Nephron progenitor cell (in vitro differentiated cells): ENCODE measurements at regions not wholly inside any gene's neighbourhood (a gene's known extent, or its start where the extent isn't known, plus 50 kb on each side); places are given as distances from the start of the nearest gene placed in this dataset.

Experiments used
- DNase-seq: peaks from one replicate; pipeline ENCODE4 v3.0.0; 2021
- H3K27ac Mint-ChIP-seq: 2 replicates; pipeline ENCODE4 v1.8.0; 2021; ENCODE audit warnings: mild to moderate bottlenecking, moderate library complexity, mixed read lengths
- H3K27me3 Mint-ChIP-seq: 2 replicates; pipeline ENCODE4 v1.8.0; 2021; ENCODE audit warnings: mild to moderate bottlenecking, low read depth, mixed read lengths; ENCODE audit not compliant: poor library complexity
- H3K36me3 Mint-ChIP-seq: 2 replicates; pipeline ENCODE4 v1.8.0; 2021; ENCODE audit warnings: low read depth, mixed read lengths
- H3K4me1 Mint-ChIP-seq: 2 replicates; pipeline ENCODE4 v1.8.0; 2021; ENCODE audit warnings: mixed read lengths
- H3K4me3 Mint-ChIP-seq: 2 replicates; pipeline ENCODE4 v1.8.0; 2021; ENCODE audit warnings: mild to moderate bottlenecking, moderate library complexity, mixed read lengths
- H3K9me3 Mint-ChIP-seq: 2 replicates; pipeline ENCODE4 v1.8.0; 2021; ENCODE audit warnings: mild to moderate bottlenecking, moderate library complexity, mixed read lengths
- CTCF ChIP-seq: fragments of 200-600 bp; sonication (generic); IDR thresholded peaks from 2 replicates; pipeline ENCODE4 v1.5.0; 2021; ENCODE audit warnings: antibody characterized with exemption

DNA sequence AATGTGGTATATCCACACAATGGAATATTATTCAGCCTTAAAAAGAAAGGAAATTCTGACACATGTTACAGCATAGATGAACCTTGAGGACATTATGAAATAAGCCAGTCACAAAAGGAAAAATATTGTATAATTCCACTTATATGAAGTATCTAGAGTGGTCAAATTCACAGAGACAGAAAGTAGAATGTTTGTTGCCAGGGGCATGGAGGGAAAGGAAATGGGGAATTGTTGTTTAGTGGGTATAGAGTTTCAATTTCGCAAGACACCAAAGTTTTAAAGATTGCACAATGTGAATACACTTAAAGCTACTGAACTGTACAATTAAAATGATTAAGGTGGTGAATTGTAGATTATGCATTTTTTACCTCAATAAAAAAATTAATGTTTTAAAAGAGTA lies 92.9 kb downstream of the TXNL1 start:
- H3K4me3 Mint-ChIP-seq: no peak overlapping the region
- DNase-seq: no peak
- TF ChIP-seq CTCF: no peak
- H3K27ac Mint-ChIP-seq: no peak overlapping the region
- H3K4me1 Mint-ChIP-seq: no peaks in the 10 kb centered on the region
- H3K36me3 Mint-ChIP-seq: no peaks in the 10 kb centered on the region
- peaks cover 5% of the 10 kb centered on the region for H3K27me3 Mint-ChIP-seq
- peaks cover 4% of the 10 kb centered on the region for H3K9me3 Mint-ChIP-seq

DNA sequence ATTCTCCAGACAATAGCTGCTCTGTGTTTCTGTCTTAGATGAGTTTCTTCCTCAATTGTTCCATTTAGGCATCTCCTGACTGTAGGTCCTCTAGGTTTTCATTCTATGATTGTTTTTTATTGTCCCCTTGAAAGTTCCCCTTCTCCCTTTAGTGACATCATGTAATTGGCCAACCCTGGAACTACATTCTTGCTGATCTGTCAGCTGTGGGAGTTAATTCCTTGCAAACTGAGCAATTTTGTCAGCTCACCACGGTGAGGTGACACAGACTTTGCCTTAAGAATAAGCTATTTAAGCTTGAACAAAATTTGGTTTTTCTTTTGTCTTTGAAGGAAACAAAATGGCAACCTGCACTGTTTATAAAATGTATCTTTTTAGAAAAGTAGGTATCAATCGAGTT lies 95.9 kb downstream of the TXNL1 start:
- no peaks in the 10 kb centered on the region for H3K36me3 Mint-ChIP-seq

GRCh38 chr18:56541793-56542192 lies 96.6 kb downstream of the TXNL1 start:
- H3K36me3 Mint-ChIP-seq: no peaks in the 10 kb centered on the region

More for the DNA sequence above, 95.9 kb downstream of the TXNL1 start:
- Mint-ChIP-seq H3K9me3 (peaks cover 4% of the 10 kb centered on the region), H3K27ac (no peak overlapping the region), H3K27me3 (peaks cover 14% of the 10 kb centered on the region), H3K4me3 (no peak overlapping the region), H3K4me1 (no peaks in the 10 kb centered on the region)
- DNase-seq: no peak
- TF ChIP-seq CTCF: no peak

GRCh38 chr18:56541340-56541739 lies 97.1 kb downstream of the TXNL1 start:
- Mint-ChIP-seq H3K4me1 (no peaks in the 10 kb centered on the region), H3K27me3 (peaks cover 15% of the 10 kb centered on the region), H3K4me3 (no peak overlapping the region), H3K9me3 (peaks cover 4% of the 10 kb centered on the region), H3K36me3 (no peaks in the 10 kb centered on the region), H3K27ac (no peak overlapping the region)
- TF ChIP-seq CTCF: no peak
- DNase-seq: no peak

More at GRCh38 chr18:56541793-56542192, 96.6 kb downstream of the TXNL1 start:
- no peak for DNase-seq
- Mint-ChIP-seq H3K4me3 (no peak overlapping the region), H3K9me3 (peaks cover 4% of the 10 kb centered on the region), H3K27me3 (peaks cover 15% of the 10 kb centered on the region), H3K27ac (no peak overlapping the region), H3K4me1 (no peaks in the 10 kb centered on the region)
- TF ChIP-seq CTCF: no peak

DNA sequence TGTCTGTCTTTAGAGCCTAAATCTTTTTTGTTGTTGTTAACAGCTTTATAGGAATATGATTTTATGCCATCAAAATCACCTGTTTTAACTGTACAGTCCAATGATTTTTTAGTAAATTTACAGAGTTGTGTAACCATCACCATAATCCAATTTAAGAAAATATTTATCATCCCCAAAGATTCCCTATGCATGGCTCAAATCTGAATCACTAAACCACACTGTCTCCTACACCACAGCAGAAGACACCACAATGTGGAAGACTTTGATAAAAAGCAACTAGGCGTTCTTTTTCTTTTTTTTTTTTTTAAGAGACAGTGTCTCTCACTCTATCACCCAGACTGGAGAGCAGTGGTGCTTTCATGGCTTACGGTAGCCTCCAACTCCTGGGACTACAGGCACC lies 99.6 kb downstream of the TXNL1 start:
- Mint-ChIP-seq H3K27me3 (peaks cover 10% of the 10 kb centered on the region), H3K4me1 (no peaks in the 10 kb centered on the region), H3K4me3 (no peak overlapping the region), H3K9me3 (no peaks in the 10 kb centered on the region), H3K27ac (no peak overlapping the region), H3K36me3 (no peaks in the 10 kb centered on the region)
- DNase-seq: no peak
- no peak for TF ChIP-seq CTCF

DNA sequence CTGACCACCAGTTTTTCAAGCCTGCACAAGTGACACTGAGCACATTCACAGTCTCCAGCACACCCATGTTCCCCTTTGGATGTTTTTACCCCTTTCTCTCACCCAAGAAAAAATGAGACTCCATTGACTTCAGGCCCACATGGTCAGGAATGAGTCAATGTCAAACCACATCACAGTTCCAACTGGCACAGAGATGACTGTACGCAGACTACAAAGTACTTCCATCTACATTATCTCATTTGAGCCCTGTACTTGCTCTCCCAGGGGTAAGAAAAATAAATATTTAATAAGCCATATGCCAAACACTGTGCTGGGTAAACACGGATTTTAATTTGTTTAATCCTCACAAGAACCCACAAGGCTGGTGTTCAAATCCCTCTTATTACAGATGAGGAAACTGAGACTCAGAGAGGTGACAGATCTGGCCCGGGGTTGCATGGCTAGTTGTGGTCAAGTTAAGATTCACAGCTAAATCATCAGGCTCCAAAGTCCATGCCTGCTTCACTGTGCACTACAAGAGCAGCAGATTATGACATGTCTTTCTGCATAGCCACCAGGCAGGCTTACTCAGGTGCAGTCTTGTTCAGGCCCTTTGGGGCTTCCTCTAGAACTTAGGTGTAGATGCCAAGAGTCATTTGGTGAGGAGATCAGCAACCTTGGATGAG lies 106.1 kb downstream of the TXNL1 start:
- Mint-ChIP-seq H3K9me3 (peaks cover 13% of the 10 kb centered on the region), H3K4me1 (no peaks in the 10 kb centered on the region), H3K27ac (no peak overlapping the region), H3K27me3 (no peaks in the 10 kb centered on the region), H3K4me3 (no peak overlapping the region), H3K36me3 (no peaks in the 10 kb centered on the region)
- DNase-seq: no peak
- TF ChIP-seq CTCF: no peak
